Neutrophil (primary cell): ENCODE measurements at regions not wholly inside any gene's neighbourhood (a gene's known extent, or its start where the extent isn't known, plus 50 kb on each side); places are given as distances from the start of the nearest gene placed in this dataset.

Experiments used
- H3K27ac ChIP-seq: fragments of 200-600 bp; sonication (generic); 2 replicates; pipeline ENCODE4 v1.5.1; 2016; ENCODE audit warnings: mild to moderate bottlenecking, moderate library complexity
- H3K27me3 ChIP-seq: fragments of 200-600 bp; sonication (generic); 2 replicates; pipeline ENCODE4 v1.6.0; 2016; ENCODE audit warnings: mild to moderate bottlenecking
- H3K36me3 ChIP-seq: fragments of 200-600 bp; sonication (generic); 2 replicates; pipeline ENCODE4 v1.5.1; 2017
- H3K4me1 ChIP-seq, 2 experiments: fragments of 200-600 bp in 1 of 2; sonication (generic) in 1 of 2; 1 replicate in 1 of 2; 2 replicates in 1 of 2; pipeline versions ENCODE4 v1.5.1 to v1.6.1; 2013 to 2016; ENCODE audit warnings: low read depth in 1 of 2, low read length in 1 of 2, mild to moderate bottlenecking in 1 of 2, moderate library complexity in 1 of 2; ENCODE audit not compliant: control insufficient read depth in 1 of 2, insufficient read depth in 1 of 2
- H3K4me3 ChIP-seq, 2 experiments: fragments of 200-600 bp in 1 of 2; sonication (generic) in 1 of 2; 1 replicate in 1 of 2; 2 replicates in 1 of 2; pipeline ENCODE4 v1.5.1; 2013 to 2016; ENCODE audit warnings: low read depth in 1 of 2, low read length in 1 of 2, mild to moderate bottlenecking in 1 of 2, moderate library complexity in 1 of 2
- H3K9me3 ChIP-seq: fragments of 200-600 bp; sonication (generic); 2 replicates; pipeline ENCODE4 v1.5.1; 2016
- CTCF ChIP-seq: fragments of 200-600 bp; sonication (generic); IDR thresholded peaks from 2 replicates; pipeline ENCODE4 v1.5.1; 2016; ENCODE audit warnings: antibody characterized with exemption

DNA sequence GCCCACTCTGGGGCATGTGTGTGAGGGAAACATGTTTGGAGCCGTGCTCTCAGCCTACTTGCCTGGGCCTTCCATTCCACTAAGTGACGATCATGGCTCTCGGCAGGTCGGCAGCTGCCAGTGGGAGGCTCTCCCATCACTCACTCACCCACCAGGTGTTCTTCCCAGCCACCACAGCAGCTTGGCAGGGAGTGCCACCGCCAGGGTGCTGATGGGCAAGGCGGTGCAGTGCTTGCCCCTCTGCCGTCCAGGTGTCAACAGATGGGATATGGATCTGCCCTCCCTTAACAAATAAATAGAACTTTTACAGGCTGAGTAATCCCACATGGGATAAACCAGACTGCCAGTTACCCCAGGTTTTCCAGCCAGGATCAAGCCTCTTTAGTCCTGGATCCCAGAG is 205.5 kb upstream of the TMEM45B start:
- H3K27ac ChIP-seq: no peak overlapping the region
- no peaks in the 10 kb centered on the region for H3K27me3 ChIP-seq
- no peaks in the 10 kb centered on the region for H3K4me1 ChIP-seq
- no peak for TF ChIP-seq CTCF
- H3K36me3 ChIP-seq: no peaks in the 10 kb centered on the region
- H3K9me3 ChIP-seq: no peaks in the 10 kb centered on the region
- no peak overlapping the region for H3K4me3 ChIP-seq

GRCh38 chr11:129610545-129610944 is 205.1 kb upstream of the TMEM45B start:
- Histone ChIP-seq H3K4me1 (no peaks in the 10 kb centered on the region), H3K4me3 (no peak overlapping the region), H3K9me3 (no peaks in the 10 kb centered on the region), H3K36me3 (no peaks in the 10 kb centered on the region), H3K27me3 (no peaks in the 10 kb centered on the region), H3K27ac (no peak overlapping the region)
- no peak for TF ChIP-seq CTCF

GRCh38 chr11:129611661-129612446 is 203.8 kb upstream of the TMEM45B start:
- Histone ChIP-seq H3K27me3 (no peaks in the 10 kb centered on the region), H3K4me1 (no peaks in the 10 kb centered on the region), H3K36me3 (no peaks in the 10 kb centered on the region), H3K9me3 (no peaks in the 10 kb centered on the region), H3K4me3 (no peak overlapping the region), H3K27ac (no peak overlapping the region)
- no peak for TF ChIP-seq CTCF

GRCh38 chr11:129612447-129612961 is 203.1 kb upstream of the TMEM45B start:
- H3K4me3 ChIP-seq: no peak overlapping the region
- no peak overlapping the region for H3K27ac ChIP-seq
- H3K27me3 ChIP-seq: peaks cover 5% of the 10 kb centered on the region
- no peak for TF ChIP-seq CTCF
- no peaks in the 10 kb centered on the region for H3K9me3 ChIP-seq
- H3K36me3 ChIP-seq: no peaks in the 10 kb centered on the region
- no peaks in the 10 kb centered on the region for H3K4me1 ChIP-seq

GRCh38 chr11:129613071-129613470 is 202.6 kb upstream of the TMEM45B start:
- no peak for TF ChIP-seq CTCF
- H3K4me3 ChIP-seq: no peak overlapping the region
- no peaks in the 10 kb centered on the region for H3K9me3 ChIP-seq
- no peak overlapping the region for H3K27ac ChIP-seq
- no peaks in the 10 kb centered on the region for H3K4me1 ChIP-seq
- peaks cover 11% of the 10 kb centered on the region for H3K27me3 ChIP-seq
- no peaks in the 10 kb centered on the region for H3K36me3 ChIP-seq
